Fibroblast of the aortic adventitia (primary cell): ENCODE measurements at regions not wholly inside any gene's neighbourhood (a gene's known extent, or its start where the extent isn't known, plus 50 kb on each side); places are given as distances from the start of the nearest gene placed in this dataset.
"Not testable (repeated sequence)": the region's sequence is repeated elsewhere in the genome, so short reads cannot be mapped to it uniquely, and the experiment has no call there.

ENCODE experiments used
- DNase-seq: peaks from one replicate; pipeline ENCODE4 v3.0.0-alpha.2; 2010; ENCODE audit warnings: low read depth
- H3K4me3 ChIP-seq: 2 replicates; pipeline ENCODE4 v1.5.1; 2011; ENCODE audit warnings: low read depth, mild to moderate bottlenecking, control low read depth, low read length, moderate library complexity
- CTCF ChIP-seq: IDR thresholded peaks from 2 replicates; pipeline ENCODE4 v1.5.1; 2011; ENCODE audit warnings: mild to moderate bottlenecking, low read length, control low read depth, inconsistent platforms; ENCODE audit not compliant: insufficient read depth

DNA sequence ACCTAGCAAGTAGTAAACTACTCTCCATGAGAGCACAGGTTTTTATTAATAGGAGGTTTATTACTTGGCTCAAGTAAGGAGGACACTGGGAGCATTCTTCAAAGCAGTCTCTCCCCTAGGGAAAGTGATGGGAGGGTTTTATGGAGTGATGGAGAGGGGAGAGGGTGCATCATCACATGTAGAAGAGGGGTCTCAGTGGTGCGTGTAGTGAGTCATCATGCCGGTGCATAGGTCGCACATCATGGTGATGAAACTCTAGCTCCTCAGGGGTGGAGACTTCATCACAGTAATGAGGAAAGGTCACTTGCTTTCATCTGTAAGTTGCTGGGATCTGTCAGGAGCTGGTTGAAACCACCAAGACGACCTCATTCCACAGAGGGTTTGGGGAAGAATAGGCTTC, 210.8 kb upstream of the UBL3 start:
- TF ChIP-seq CTCF, result no peak
- H3K4me3 ChIP-seq, result no peak overlapping the region
- DNase-seq, result no peak

- no peak overlapping the region for H3K4me3 ChIP-seq
- no peak for TF ChIP-seq CTCF
- DNase-seq, result no peak
Observed at GRCh38 chr13:30058429-30058828, 208.0 kb upstream of the UBL3 start.

- not testable (repeated sequence) for H3K4me3 ChIP-seq, DNase-seq
Observed at GRCh38 chr13:30054546-30054945, 204.1 kb upstream of the UBL3 start.

- DNase-seq, result no peak
- TF ChIP-seq CTCF, result no peak
- no peak overlapping the region for H3K4me3 ChIP-seq
Observed at GRCh38 chr13:30053939-30054338, 203.5 kb upstream of the UBL3 start.

DNA sequence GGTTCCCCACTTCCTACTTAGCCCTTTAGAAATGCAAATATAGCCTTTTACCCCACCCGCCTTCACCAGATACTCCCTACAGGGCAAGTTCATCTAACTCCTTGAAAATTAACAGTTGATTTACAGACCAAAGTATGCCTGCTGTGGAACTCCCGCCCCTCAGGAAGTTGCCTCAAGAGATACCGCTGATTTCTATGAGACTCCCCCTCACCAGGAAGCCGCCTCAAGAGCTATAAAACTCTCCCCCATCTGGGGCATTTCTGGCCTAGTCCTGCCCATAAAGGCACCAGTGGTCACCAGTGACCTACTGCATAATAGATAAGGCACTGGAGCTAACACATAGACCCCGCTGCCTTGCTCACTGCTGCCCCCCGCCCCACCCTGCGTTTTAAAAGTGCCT, 201.7 kb upstream of the UBL3 start:
- no peak for TF ChIP-seq CTCF
- DNase-seq, result no peak
- no peak overlapping the region for H3K4me3 ChIP-seq

- no peak overlapping the region for H3K4me3 ChIP-seq
- no peak for DNase-seq
- TF ChIP-seq CTCF, result no peak
Observed at GRCh38 chr13:30051531-30052060, 201.2 kb upstream of the UBL3 start.

- no peak for TF ChIP-seq CTCF
- no peak overlapping the region for H3K4me3 ChIP-seq
- no peak for DNase-seq
Observed at GRCh38 chr13:30049692-30050091, 199.3 kb upstream of the UBL3 start.
